SK-N-SH (cell line): ENCODE measurements at regions not wholly inside any gene's neighbourhood (a gene's known extent, or its start where the extent isn't known, plus 50 kb on each side); places are given as distances from the start of the nearest gene placed in this dataset.

ENCODE experiments used
- CHD2 ChIP-seq: fragments of 150-350 bp; IDR thresholded peaks from 2 replicates; pipeline ENCODE4 v1.6.1; 2018; ENCODE audit warnings: low read length; ENCODE audit not compliant: partially characterized antibody
- CTCF ChIP-seq: fragments of 200-600 bp; sonication (generic); IDR thresholded peaks from 2 replicates; pipeline ENCODE4 v1.6.1; 2017; ENCODE audit warnings: antibody characterized with exemption, mild to moderate bottlenecking, moderate library complexity
- EP300 ChIP-seq, 2 experiments: IDR thresholded peaks; 2 replicates each; pipeline versions ENCODE4 v1.4.0 to v1.6.1; 2012; ENCODE audit warnings: borderline replicate concordance in 1 of 2, low read depth in 1 of 2, low read length in 1 of 2
- EZH2phosphoT487 ChIP-seq: fragments of 200-600 bp; sonication (generic); IDR thresholded peaks from 2 replicates; pipeline ENCODE4 v1.6.1; 2017; ENCODE audit warnings: low read depth, mixed run types, mild to moderate bottlenecking, antibody characterized with exemption, moderate library complexity, borderline replicate concordance
- FOXM1 ChIP-seq: IDR thresholded peaks from 2 replicates; pipeline ENCODE4 v1.4.0; 2012; ENCODE audit warnings: low read depth, mild to moderate bottlenecking
- GABPA ChIP-seq: IDR thresholded peaks from 2 replicates; pipeline ENCODE4 v1.4.0; 2012; ENCODE audit warnings: low read depth, mild to moderate bottlenecking
- NFIC ChIP-seq: IDR thresholded peaks from 2 replicates; pipeline ENCODE4 v1.4.0; 2012; ENCODE audit warnings: borderline replicate concordance
- POLR2AphosphoS5 ChIP-seq: IDR thresholded peaks from 2 replicates; pipeline ENCODE4 v1.6.1; 2012; ENCODE audit warnings: low read depth, low read length
- RCOR1 ChIP-seq: fragments of 150-350 bp; IDR thresholded peaks from 2 replicates; pipeline ENCODE4 v1.6.1; 2017; ENCODE audit warnings: antibody characterized with exemption, low read length
- TAF1 ChIP-seq: IDR thresholded peaks from 2 replicates; pipeline ENCODE4 v1.6.1; 2012; ENCODE audit warnings: low read depth, mild to moderate bottlenecking, low read length, moderate library complexity, borderline replicate concordance

- TF ChIP-seq CTCF (no peak), TAF1 (no peak), EP300 (IDR thresholded peaks at IDR 0.05; ENCODE audit: borderline replicate concordance in 1 of 2, low read depth in 1 of 2, low read length in 1 of 2) (no peak), GABPA (no peak), POLR2AphosphoS5 (no peak), CHD2 (no peak), EZH2phosphoT487 (no peak), NFIC (no peak), RCOR1 (no peak), FOXM1 (no peak)
These were observed 51.8 kb upstream of the GRIK1 start for GRCh38 chr21:29991624-29992023.
